HG03565 (cell line): ENCODE measurements at regions not wholly inside any gene's neighbourhood (a gene's known extent, or its start where the extent isn't known, plus 50 kb on each side); places are given as distances from the start of the nearest gene placed in this dataset.

Experiments
- ATAC-seq: cut with Tn5 transposase; IDR thresholded peaks from one replicate; pipeline ENCODE4 v1.9.1; 2021; ENCODE audit warnings: mild to moderate bottlenecking, moderate library complexity; ENCODE audit not compliant: unreplicated experiment

DNA sequence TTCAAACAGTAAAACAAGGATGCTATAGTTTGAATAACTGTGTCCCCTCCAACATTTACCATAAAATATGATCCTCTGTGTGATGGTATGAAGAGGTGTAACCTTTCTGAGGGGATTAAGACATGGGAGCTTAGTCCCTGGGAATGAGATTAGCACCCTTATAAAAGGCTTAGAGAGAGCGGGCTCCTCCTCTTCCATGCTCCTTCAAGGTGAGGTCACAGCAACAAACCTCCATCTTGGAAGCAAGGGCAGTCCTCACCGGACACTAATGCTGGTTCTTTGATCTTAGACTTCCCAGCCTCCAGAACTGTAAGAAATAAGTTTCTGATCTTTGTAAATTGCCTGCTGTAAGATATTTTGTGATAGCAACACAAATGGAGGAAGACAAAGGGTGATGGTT lies 700.3 kb downstream of the TMEM182 start:
- ATAC-seq = no peak

DNA sequence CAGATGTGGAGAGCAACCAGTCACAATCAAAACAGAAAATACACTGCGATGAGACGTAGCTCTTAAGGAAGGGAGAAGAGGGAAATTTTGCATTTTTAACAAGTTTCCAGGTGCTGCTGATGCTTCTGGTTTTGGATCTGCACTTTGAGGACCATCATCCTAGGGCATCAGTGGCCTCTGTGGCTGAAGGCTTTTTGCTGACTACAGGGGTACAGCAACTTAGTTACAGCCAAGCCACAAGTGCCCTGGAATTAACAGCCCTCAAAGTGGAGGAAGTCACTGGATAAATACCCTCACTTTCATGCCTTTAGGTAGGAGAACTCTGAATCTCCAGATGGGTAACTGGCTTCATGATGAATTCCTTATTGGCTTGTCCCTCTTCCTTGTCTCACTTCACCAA lies 700.9 kb downstream of the TMEM182 start:
- ATAC-seq = no peak

DNA sequence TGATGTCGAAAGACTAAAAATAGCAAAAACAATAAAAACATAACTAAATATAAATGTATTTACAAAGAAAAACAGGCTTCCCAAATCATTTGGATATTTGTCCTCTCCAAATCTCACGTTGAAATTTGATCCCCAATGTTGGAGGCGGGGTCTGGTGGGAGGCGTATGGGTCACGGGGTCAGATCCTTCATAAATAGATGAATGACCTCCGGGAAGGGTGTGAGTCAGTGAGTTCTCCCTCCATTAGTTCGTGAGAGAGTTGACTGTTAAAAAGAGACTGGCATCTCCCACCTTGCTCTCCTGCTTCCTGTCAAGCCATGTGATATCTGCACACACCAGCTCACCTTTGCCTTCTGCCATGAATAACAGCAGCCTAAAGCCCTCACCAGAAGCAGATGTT lies 703.0 kb downstream of the TMEM182 start:
- no peak for ATAC-seq

DNA sequence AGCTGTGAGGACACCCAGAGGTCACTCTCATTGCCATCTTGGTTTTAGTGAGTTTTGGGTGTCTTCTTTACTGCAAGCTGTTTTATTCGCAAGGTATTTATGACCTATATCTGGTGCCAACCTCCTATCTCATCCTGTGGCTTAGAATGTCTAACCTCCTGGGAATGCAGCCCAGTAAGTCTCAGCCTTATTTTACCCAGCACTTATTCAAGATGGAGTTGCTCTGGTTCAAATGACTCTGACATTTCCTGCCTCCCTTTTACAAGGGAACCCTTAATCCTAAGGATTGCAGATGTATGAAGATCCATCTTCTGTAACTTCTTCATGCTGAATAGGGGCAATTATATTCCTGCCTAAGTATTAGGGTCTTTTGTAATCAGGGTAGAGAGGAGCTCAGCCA lies 708.0 kb downstream of the TMEM182 start:
- no peak for ATAC-seq

DNA sequence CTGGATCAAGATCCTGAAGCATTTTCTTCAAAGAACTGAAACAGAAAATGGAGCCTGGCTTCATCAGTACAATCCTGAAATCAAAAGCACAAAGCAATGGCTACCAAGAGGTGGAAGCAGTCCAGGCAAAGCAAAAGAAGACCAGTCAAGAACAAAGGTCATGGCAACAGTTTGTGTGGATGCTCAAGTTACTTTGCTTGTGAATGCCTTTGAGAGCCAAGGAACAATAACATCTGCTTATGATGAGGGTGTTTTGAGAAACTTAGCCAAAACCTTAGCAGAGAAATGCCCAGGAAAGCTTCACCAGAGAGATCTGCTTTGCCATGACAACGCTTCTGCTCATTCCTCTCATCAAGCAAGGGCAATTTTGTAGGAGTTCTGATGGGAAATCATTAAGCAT lies 723.1 kb downstream of the TMEM182 start:
- ATAC-seq = no peak

DNA sequence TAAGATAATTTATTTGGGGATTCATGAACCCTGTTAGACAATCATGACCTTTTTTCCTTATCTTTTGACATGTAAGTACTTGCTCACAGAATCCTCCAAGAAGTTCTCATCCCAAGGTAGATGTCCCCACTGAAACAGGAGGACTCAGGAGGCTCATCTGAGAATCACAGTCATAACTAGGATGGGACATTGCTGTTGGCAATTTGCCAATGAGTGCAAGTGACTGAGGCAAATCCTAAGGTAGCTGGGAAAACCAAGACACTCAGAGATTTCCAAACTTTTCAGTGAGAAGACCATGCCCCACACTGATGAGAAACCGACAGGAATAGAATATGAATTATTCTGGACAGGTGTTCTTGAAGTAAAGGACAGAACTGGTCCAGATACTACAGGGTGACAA lies 735.0 kb downstream of the TMEM182 start:
- ATAC-seq = no peak

DNA sequence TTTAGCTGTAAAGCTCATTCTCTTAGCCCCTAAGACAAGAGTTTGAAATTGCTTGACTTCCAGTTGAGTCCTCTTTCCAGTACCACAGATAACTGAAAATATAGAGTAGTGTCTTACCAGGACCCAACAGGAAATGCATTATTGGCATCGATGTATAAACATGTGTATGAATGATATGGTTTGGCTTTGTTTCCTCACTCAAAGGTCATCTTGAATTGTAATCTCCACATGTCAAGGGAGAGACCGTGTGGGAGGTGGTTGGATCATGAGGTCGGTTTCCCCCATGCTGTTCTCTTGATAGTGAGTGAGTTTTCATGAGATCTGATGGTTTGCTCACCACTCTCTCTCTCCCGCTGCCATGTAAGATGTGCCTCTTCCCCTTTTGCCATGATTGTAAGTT lies 745.0 kb downstream of the TMEM182 start:
- no peak for ATAC-seq

DNA sequence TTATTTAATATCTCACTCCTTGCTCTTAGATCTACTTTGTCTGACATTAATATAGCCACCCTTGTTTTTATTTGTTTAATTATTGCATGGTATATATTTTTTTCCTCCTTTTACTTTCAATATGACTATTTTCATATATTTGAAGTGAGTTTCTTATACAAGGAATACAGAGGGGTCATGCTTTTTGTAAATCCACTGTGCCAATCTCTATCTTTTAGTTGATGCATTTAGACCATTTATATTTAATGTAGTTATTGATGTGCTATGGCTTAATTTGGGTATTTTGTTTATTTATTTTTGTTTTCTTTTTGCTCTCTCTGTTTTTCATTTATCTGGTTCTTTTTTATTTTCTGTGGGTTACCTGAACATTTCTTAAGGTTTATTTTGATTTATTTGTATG lies 750.6 kb downstream of the TMEM182 start:
- ATAC-seq = no peak

DNA sequence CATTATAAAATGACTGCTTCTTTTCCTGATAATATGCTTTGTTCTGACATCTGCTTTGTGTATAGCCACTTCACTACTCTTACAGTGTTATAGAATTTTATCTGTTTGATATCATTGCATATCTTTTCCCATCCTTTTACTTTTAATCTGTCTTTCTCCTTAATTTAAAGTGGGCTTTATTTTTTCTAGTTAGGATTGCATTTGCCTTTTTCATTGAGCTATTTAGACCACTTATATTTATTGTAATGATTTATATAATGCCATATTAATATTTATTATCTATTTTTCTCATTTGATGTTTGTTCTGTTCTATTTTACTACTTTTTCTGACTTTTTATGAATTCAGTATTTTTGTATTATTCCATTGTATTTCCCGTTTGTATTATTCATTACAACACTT lies 758.7 kb downstream of the TMEM182 start:
- ATAC-seq = no peak

DNA sequence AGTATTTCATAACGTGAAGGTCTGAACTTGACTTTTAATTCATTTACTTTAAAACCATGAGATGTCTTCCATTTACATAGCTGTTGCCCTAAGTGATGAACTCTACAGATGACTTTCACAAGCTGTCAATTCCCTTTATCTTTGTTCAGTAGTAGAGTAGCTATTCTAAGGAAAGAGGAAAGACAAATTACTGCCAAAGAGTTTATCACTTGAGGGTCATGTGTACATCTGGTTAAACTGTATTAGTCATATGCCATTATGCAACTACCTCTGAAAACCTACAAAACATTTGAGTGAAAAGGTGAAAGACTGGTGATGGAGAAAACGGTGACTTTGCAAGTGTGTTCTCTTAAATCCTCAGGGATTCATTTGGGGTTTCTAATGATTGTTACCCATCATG lies 763.9 kb downstream of the TMEM182 start:
- ATAC-seq = no peak

DNA sequence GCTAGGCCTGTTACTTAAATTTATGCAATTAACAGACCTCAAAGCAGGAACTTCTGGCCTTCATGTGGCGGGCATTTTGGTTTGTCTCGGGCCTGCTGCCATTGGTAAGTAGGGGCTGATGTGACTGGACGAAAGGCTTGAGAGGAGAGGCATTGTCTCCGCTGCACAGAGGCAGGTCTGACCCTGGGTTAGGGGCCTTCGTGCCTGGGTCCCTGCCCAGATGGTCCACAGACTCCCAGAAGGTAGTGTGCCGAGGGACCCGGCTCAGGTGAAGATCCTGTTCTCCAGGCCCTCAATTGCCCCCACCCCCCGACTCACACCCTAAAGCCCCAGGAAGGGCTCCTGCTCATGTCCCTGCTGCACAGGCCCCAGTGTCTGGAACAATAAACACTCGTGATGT lies 764.9 kb downstream of the TMEM182 start:
- ATAC-seq = no peak

DNA sequence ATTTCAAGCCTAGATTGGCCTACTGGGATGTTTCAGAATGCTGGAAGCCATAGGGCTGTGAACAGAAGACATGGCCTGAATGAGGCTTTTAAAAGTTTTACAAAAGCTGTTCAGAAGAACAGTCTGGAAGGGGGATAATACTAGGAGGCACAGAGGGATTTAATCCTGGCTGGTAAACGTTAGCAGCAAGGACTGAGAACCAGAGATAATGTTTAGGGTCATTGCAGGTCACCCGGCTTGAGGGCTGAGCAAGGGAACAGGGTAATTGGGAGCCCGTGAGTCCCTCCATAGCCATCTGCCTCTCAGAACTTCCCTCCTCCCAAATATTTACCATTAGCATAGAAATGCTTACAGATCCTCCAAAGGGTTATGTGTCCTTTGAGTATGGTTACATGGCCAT lies 765.4 kb downstream of the TMEM182 start:
- ATAC-seq = no peak

DNA sequence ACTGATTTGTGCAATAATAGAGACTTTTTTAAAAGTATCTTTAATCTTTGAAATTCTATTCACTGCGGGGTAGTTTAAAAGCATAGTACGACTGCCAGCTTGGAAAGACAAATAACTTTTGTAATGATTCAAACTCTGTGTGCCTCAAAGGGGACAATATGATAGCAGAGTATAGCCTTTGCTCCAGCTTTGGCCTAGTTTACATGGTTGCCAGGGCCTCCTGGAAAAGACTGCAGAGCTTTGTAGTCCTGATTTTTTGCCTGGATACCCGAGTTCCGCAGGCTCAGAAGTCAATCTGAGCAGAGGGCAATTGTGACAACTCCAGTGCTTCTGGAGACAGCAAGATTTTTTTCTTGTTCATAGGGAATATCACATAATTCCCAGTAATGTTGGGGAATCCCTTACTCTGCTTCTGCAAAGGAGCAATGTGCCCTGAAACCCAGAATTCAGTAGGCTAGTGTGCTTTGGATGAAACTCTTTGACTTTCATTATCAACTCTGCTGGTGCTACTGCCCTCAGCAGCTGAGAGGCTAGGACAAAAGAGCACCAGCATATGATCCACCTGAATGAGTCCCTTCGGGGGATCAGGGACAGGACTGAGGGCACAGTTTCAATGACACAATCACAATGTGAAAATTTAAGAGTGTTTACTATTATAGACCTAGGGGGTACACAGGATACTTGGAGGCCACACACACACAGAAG lies 768.1 kb downstream of the TMEM182 start:
- ATAC-seq = no peak

DNA sequence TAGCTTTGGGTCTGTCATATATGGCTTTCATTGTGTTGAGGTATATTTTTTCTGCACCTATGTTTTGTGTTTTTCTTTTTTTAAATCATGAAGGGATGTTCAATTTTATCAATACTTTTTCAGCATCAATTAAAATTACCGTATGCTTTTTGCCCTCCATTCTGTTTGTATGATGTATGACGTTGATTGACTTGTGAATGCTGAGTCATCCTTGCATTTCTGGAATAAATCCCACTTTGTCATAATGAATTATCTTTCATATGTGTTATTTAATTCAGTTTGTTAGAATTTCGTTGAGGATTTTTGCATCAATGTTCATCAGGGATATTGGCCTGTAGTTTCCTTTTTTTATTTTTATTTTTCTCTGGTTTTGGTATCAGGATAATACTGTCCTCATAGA lies 790.9 kb downstream of the TMEM182 start:
- no peak for ATAC-seq

DNA sequence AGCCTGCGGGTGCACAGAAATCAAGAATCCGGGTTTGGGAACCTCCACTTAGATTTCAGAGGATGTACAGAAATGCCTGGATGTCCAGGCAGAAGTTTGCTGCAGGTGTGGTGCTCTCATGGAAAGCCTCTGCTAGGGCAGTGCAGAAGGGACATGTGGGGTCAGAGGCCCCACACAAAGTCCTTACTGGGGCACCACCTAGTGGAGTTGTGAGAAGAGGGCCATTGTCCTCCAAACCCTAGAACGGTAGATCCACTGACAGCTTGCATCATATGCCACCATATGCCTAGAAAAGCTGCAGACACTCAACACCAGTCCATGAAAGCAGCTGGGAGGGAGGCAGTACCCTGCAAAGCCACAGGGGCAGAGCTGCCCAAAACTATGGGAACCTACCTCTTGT lies 833.0 kb downstream of the TMEM182 start:
- ATAC-seq = no peak

DNA sequence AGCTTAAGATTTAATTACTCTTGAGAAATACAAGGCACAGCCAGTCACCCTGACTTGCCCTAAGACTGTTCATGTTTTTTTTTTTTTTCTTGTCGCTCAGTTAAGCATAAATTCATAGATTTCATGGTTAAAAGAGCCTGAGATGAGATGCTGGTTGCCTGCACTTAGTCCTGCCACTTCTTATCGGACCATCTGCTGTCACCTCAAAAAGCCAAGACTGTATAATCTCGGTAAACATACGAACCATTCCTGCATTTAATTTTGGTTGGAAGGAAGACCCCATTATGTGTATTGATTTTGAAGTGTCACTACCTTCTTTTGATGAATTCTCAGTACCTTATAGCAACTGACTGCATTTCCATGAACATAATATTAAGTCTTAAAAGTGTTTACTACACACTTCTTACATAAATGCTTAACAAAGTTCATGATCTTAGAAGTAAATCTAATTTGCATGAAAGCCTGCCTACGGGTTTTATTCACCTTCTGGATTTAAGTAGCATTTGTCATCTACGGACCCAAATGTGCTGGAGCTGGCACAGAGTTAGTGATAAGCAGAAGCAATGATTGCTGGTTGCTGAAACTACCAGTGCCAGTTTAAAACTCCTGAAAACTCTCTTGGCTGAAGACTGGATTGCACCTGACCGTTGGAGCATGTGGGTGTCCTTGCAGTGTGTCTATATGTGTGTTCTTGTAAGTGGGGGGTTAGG lies 843.4 kb downstream of the TMEM182 start:
- no peak for ATAC-seq

DNA sequence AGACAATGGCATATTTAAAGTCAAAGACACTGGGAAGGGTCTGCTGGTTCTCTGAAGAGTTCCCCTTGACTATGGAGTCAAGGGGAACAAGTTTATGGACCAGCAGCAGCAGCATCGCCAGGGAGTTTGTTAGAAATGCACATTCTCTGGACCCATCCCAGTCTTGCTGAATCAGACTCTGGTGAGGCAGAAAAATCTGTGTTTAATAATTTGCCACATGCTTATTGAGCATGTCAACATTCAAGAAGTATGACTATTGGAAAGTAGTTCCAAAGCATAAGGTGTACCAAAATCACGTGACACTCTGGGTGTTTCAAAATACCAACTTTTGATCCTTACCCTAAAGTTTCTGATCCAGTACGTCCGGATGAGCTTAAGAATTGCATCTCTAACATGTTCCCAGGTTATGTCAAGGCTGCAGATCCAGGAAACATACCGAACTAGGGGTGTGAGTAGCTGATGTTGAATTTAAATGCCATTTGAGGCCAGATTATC lies 853.8 kb downstream of the TMEM182 start:
- ATAC-seq = no peak

DNA sequence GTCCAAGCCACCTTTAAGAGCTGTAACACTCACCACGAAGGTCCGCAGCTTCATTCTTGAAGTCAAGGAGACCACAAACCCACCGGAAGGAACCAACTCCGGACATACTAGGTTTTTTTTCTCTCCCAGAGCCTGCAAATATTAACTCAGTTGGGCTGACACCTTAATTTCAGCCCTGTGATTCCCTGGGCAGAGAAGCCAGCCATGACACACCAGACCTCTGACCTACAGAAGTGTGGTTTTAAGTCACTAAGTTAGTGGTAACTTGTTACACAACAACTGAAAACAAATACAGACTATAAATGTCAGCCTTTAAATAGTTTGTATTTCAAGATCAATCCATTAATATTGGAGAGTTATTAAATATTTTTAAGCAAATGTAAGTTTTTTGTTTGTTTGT lies 855.1 kb downstream of the TMEM182 start:
- no peak for ATAC-seq

DNA sequence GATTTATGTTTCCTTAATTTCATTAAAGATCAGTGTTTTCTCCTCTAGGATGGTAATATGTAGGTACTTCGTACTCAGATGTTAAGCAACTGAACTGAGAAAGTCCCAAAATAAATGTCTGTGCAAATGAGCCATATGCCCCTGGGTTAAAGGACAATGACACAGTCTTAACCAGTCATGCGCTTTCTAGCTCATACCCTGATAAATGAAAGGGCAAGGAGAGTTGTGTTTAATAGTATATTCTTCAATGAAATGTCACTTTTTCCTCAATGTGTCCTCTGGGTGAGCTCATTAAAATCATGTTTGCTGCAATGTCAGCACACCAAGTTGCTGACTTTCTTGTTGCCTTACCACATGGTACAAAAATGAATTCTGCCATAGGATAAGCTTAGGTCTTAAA lies 856.3 kb downstream of the TMEM182 start:
- no peak for ATAC-seq

DNA sequence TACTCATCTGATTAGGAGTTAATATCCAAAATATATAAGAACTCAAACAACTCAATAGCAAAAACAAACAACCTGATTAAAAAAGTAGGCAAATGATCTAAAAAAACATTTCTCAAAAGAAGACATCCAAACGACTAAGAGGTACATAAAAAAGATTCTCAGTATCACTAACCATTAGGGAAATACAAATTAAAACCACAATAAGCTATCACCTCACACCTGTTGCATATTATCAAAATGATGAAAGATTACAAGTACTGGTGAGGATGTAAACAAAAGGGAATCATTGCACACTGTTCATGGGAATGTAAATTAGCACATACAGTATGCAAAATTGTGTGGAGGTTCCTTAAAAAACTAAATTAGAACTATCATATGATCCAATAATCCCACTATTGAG lies 865.5 kb downstream of the TMEM182 start:
- no peak for ATAC-seq

DNA sequence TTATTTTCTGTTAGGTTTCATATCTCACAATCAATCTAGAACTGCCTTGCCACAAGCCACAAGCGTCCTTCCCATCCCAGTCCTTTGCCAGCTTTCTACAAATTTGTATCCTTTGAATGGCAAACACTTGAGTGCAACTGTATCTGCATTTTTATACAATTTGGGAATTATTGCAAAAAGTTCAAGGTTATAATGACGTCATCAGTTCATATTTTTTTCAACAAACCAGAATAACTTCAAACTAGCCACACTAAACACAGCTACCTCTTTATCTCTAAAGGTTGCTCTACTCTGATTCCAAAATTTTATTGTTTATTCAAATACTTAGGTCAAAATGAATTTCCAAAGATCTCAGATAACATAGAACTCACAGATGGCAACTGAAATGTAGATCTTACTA lies 877.1 kb downstream of the TMEM182 start:
- no peak for ATAC-seq

DNA sequence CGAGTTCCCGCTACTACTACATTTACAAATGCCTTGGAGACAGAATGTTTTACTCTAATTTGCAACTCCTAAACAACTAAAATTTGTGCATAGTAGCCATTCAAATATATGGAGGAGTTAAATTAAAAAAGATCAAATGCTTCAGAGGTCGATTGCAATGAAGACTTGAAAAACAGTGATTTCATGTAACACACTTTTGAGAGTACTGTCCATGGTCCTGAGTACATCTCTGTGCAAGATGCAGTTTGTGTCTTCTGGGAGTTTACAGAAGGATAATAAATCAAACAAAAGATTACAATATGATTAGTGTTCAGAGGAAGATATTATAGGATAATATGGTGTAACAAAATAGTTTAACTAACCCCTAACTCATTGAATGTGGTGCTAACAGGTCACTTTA lies 894.7 kb downstream of the TMEM182 start:
- ATAC-seq = no peak

DNA sequence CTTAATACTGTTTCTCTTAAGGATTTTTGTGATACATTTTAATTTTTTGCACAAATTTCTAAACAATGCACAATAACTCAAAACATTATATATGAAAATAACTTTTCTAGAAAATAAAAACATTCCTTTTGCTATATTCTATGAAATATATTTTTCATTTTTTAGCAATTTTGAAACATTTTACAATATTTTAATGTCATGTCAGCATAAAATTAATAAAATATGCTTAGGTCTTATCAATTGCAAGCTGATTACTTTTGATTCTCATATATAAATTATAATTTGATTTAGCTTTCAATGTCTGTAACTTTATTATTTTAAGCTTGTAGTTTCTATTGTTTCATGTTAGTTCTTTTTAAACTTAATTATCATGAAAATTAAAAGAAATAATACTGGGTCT lies 898.7 kb downstream of the TMEM182 start:
- ATAC-seq = no peak
